Keratinocyte (primary cell): ENCODE measurements at regions not wholly inside any gene's neighbourhood (a gene's known extent, or its start where the extent isn't known, plus 50 kb on each side); places are given as distances from the start of the nearest gene placed in this dataset.

ENCODE experiments used
- DNase-seq: peaks from one replicate; pipeline ENCODE4 v3.0.0-alpha.2; 2011; ENCODE audit warnings: low read depth, missing footprints, low spot score
- FAIRE-seq: peaks from 2 replicates; lab custom pipeline; 2011; peaks lifted over from hg19 to GRCh38; lab: Jason Lieb, UNC
- H2AFZ ChIP-seq: 2 replicates; pipeline ENCODE4 v1.6.0; 2012; ENCODE audit warnings: low read length, control low read depth, inconsistent platforms; ENCODE audit not compliant: control insufficient read depth
- H3K27ac ChIP-seq: 2 replicates; pipeline ENCODE4 v1.5.1; 2011; ENCODE audit warnings: low read length; ENCODE audit not compliant: control insufficient read depth, insufficient read depth
- H3K27me3 ChIP-seq: 3 replicates; pipeline ENCODE4 v1.6.0; 2011; ENCODE audit warnings: low read length; ENCODE audit not compliant: control insufficient read depth, insufficient read depth; ENCODE audit errors: extremely low read depth
- H3K36me3 ChIP-seq, 2 experiments: 2 replicates in 1 of 2; 3 replicates in 1 of 2; pipeline ENCODE4 v1.5.1; 2011; ENCODE audit warnings: low read length in 2 of 2, mild to moderate bottlenecking in 1 of 2; ENCODE audit not compliant: control insufficient read depth in 2 of 2, insufficient read depth in 2 of 2; ENCODE audit errors: extremely low read depth in 1 of 2
- H3K4me1 ChIP-seq: 3 replicates; pipeline ENCODE4 v1.5.1; 2011; ENCODE audit warnings: low read length; ENCODE audit not compliant: control insufficient read depth, insufficient read depth; ENCODE audit errors: extremely low read depth
- H3K4me2 ChIP-seq: 3 replicates; pipeline ENCODE4 v1.6.0; 2011; ENCODE audit warnings: low read depth, low read length; ENCODE audit not compliant: control insufficient read depth, insufficient read depth; ENCODE audit errors: extremely low read depth
- H3K4me3 ChIP-seq, 3 experiments: fragments of 200-600 bp in 1 of 3; sonication (generic) in 1 of 3; 2 replicates in 2 of 3; 3 replicates in 1 of 3; pipeline ENCODE4 v1.5.1; 2011 to 2016; ENCODE audit warnings: low read length in 3 of 3, mild to moderate bottlenecking in 3 of 3, control low read depth in 2 of 3, inconsistent platforms in 1 of 3, low read depth in 1 of 3, mixed read lengths in 1 of 3, mixed run types in 1 of 3, moderate library complexity in 1 of 3; ENCODE audit not compliant: control insufficient read depth in 2 of 3, insufficient read depth in 2 of 3; ENCODE audit errors: extremely low read depth in 1 of 3
- H3K79me2 ChIP-seq: 2 replicates; pipeline ENCODE4 v1.6.0; 2012; ENCODE audit warnings: low read length; ENCODE audit not compliant: control insufficient read depth, insufficient read depth
- H3K9ac ChIP-seq: 3 replicates; pipeline ENCODE4 v1.6.0; 2011; ENCODE audit warnings: low read length; ENCODE audit not compliant: control insufficient read depth, insufficient read depth; ENCODE audit errors: extremely low read depth
- H3K9me1 ChIP-seq: 3 replicates; pipeline ENCODE4 v1.6.0; 2011; ENCODE audit warnings: low read length; ENCODE audit not compliant: control insufficient read depth, insufficient read depth; ENCODE audit errors: extremely low read depth
- H3K9me3 ChIP-seq: 2 replicates; pipeline ENCODE4 v1.5.1; 2012; ENCODE audit warnings: low read depth, low read length; ENCODE audit not compliant: control insufficient read depth
- H4K20me1 ChIP-seq: 3 replicates; pipeline ENCODE4 v1.6.0; 2011; ENCODE audit warnings: low read length; ENCODE audit not compliant: control insufficient read depth, insufficient read depth; ENCODE audit errors: extremely low read depth
- EZH2 ChIP-seq: IDR thresholded peaks from one replicate; pipeline ENCODE4 v1.6.1; 2012; ENCODE audit warnings: inconsistent platforms, mild to moderate bottlenecking, low read length, moderate library complexity
- dilution Hi-C: fragments of 300-500 bp; cut with MboI; formaldehyde crosslinking; loops from one replicate; pipeline ENCODE4 v1.7.0; 2020; ENCODE audit warnings: low sequenced_read_pairs; ENCODE audit not compliant: extremely low pct_ligation_motif_present
- TF ChIP-seq, protein P1 (sequence below), 3 experiments: IDR thresholded peaks in 1 of 3; conservative IDR thresholded peaks in 1 of 3; optimal IDR thresholded peaks in 1 of 3; 2 replicates in 2 of 3; 3 replicates in 1 of 3; pipeline versions ENCODE3 to v1.5.1; 2011; ENCODE audit warnings: low read length in 3 of 3, mild to moderate bottlenecking in 3 of 3, moderate library complexity in 2 of 3, control low read depth in 1 of 3, inconsistent platforms in 1 of 3; ENCODE audit not compliant: insufficient read depth in 2 of 3; ENCODE audit errors: extremely low read depth in 1 of 3

DNA sequence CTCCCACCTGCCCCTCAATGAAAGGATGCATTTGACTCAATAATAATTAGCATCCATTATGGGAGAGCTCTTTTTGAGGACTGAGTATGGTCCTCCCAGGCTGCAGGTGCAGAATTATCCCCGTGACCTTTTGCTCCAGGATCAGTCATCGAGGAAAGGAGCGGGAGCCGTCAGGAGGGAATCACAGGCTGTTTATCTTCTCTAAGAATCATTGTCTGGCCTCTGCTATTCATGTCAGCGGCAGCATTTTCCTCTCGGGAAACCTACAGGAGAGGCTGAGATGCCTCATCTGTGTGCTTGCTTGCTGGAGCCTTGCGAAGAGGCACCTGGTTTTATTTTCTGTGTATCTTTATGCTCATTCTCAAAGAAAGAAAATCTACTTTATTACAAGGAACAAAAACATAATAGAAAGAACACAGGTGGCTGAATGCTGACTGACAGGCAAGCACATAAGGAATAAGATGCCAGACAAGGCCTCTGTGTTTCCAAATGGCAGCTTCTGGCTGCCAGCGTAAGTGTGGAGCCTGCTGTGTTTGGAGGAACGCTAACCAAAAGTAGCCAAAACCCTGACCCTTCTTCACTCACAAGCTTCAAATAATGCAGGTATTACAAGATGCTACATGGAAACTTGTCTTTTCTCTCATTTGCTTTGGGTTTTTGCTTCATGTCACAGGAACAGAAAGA is 539.1 kb upstream of the MARCKS start:
- no peaks in the 10 kb centered on the region for H3K27me3 ChIP-seq
- H4K20me1 ChIP-seq, result no peaks in the 10 kb centered on the region
- H3K9ac ChIP-seq, result no peak overlapping the region
- no peaks in the 10 kb centered on the region for H3K36me3 ChIP-seq
- no peak overlapping the region for H3K4me3 ChIP-seq
- dilution Hi-C loops, result no loop called here
- H2AFZ ChIP-seq, result no peak overlapping the region
- H3K9me3 ChIP-seq, result no peaks in the 10 kb centered on the region
- H3K9me1 ChIP-seq, result no peaks in the 10 kb centered on the region
- no peaks in the 10 kb centered on the region for H3K79me2 ChIP-seq
- H3K4me2 ChIP-seq, result no peak overlapping the region
- FAIRE-seq (no peak), DNase-seq (no peak)
- no peak overlapping the region for H3K27ac ChIP-seq
- TF ChIP-seq, protein P1, sequence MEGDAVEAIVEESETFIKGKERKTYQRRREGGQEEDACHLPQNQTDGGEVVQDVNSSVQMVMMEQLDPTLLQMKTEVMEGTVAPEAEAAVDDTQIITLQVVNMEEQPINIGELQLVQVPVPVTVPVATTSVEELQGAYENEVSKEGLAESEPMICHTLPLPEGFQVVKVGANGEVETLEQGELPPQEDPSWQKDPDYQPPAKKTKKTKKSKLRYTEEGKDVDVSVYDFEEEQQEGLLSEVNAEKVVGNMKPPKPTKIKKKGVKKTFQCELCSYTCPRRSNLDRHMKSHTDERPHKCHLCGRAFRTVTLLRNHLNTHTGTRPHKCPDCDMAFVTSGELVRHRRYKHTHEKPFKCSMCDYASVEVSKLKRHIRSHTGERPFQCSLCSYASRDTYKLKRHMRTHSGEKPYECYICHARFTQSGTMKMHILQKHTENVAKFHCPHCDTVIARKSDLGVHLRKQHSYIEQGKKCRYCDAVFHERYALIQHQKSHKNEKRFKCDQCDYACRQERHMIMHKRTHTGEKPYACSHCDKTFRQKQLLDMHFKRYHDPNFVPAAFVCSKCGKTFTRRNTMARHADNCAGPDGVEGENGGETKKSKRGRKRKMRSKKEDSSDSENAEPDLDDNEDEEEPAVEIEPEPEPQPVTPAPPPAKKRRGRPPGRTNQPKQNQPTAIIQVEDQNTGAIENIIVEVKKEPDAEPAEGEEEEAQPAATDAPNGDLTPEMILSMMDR (optimal IDR thresholded peaks at IDR 0.05 in 1 of 3, IDR thresholded peaks at IDR 0.05 in 1 of 3, conservative IDR thresholded peaks at IDR 0.05 in 1 of 3; ENCODE audit: extremely low read depth in 1 of 3, insufficient read depth in 2 of 3, low read length in 3 of 3), result no peak
- TF ChIP-seq EZH2, result no peak
- peaks cover 9% of the 10 kb centered on the region for H3K4me1 ChIP-seq

DNA sequence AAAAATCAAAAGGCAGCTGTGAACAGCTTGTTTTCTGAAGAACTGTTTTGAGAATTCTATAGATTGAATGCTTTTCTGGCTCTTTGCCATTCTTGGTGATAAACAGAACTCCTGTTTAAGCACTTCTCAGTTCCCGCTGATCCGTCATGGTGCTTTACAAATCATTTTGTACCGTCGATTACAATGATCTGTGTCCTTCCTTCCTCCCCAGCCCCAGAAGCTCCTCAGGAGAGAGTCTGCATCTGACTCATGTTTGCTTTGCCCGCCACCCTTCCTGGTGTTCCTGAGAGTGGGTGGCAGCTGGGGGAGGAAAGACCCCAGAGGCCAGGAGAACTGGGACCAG is 538.6 kb upstream of the MARCKS start:
- no peaks in the 10 kb centered on the region for H3K9me3 ChIP-seq
- dilution Hi-C loops, result no loop called here
- H3K27me3 ChIP-seq, result no peaks in the 10 kb centered on the region
- no peak overlapping the region for H3K4me3 ChIP-seq
- no peak for DNase-seq
- TF ChIP-seq, protein P1 (optimal IDR thresholded peaks at IDR 0.05 in 1 of 3, IDR thresholded peaks at IDR 0.05 in 1 of 3, conservative IDR thresholded peaks at IDR 0.05 in 1 of 3; ENCODE audit: extremely low read depth in 1 of 3, insufficient read depth in 2 of 3, low read length in 3 of 3), result no peak
- no peak for TF ChIP-seq EZH2
- no peak overlapping the region for H3K9ac ChIP-seq
- no peaks in the 10 kb centered on the region for H3K9me1 ChIP-seq
- no peaks in the 10 kb centered on the region for H3K36me3 ChIP-seq
- no peak overlapping the region for H2AFZ ChIP-seq
- FAIRE-seq, result no peak
- no peak overlapping the region for H3K27ac ChIP-seq
- peaks cover 9% of the 10 kb centered on the region for H3K4me1 ChIP-seq
- H3K4me2 ChIP-seq, result no peak overlapping the region
- no peaks in the 10 kb centered on the region for H4K20me1 ChIP-seq
- H3K79me2 ChIP-seq, result no peaks in the 10 kb centered on the region
